Mesenchymal stem cell (in vitro differentiated cells and primary cell): ENCODE measurements at regions not wholly inside any gene's neighbourhood (a gene's known extent, or its start where the extent isn't known, plus 50 kb on each side); places are given as distances from the start of the nearest gene placed in this dataset.

Source experiments
- DNase-seq: peaks from one replicate; pipeline ENCODE4 v3.0.0-alpha.2; 2013
- H2AFZ ChIP-seq: one replicate; pipeline ENCODE4 v1.6.1; 2013; ENCODE audit warnings: low read depth, mild to moderate bottlenecking, control low read depth, inconsistent platforms, low read length, moderate library complexity
- H2AK5ac ChIP-seq: 2 replicates; pipeline ENCODE4 v1.6.1; 2013; ENCODE audit warnings: low read length, moderate library complexity, mild to moderate bottlenecking, inconsistent platforms; ENCODE audit not compliant: severe bottlenecking
- H2BK120ac ChIP-seq: one replicate; pipeline ENCODE4 v1.6.1; 2013; ENCODE audit warnings: low read depth, mild to moderate bottlenecking, inconsistent platforms, low read length, moderate library complexity
- H2BK12ac ChIP-seq, 2 experiments: one replicate each; pipeline ENCODE4 v1.6.1; 2013; ENCODE audit warnings: inconsistent platforms in 2 of 2, low read length in 2 of 2, mild to moderate bottlenecking in 2 of 2, moderate library complexity in 2 of 2, control low read depth in 1 of 2
- H2BK15ac ChIP-seq: one replicate; pipeline ENCODE4 v1.6.1; 2013; ENCODE audit warnings: mild to moderate bottlenecking, low read depth, inconsistent platforms; ENCODE audit not compliant: poor library complexity, severe bottlenecking
- H2BK5ac ChIP-seq: 2 replicates; pipeline ENCODE4 v1.6.1; 2013; ENCODE audit warnings: low read depth, mild to moderate bottlenecking, low read length, control low read depth, inconsistent platforms; ENCODE audit not compliant: poor library complexity, severe bottlenecking
- H3K14ac ChIP-seq, 2 experiments: one replicate each; pipeline ENCODE4 v1.6.1; 2013; ENCODE audit warnings: inconsistent platforms in 2 of 2, low read length in 2 of 2, control low read depth in 1 of 2, mild to moderate bottlenecking in 1 of 2, moderate library complexity in 1 of 2
- H3K18ac ChIP-seq, 2 experiments: one replicate each; pipeline ENCODE4 v1.6.1; 2013; ENCODE audit warnings: inconsistent platforms in 2 of 2, low read length in 2 of 2, control low read depth in 1 of 2, low read depth in 1 of 2, mild to moderate bottlenecking in 1 of 2
- H3K23ac ChIP-seq, 2 experiments: one replicate each; pipeline ENCODE4 v1.6.1; 2013; ENCODE audit warnings: inconsistent platforms in 2 of 2, low read length in 2 of 2, mild to moderate bottlenecking in 2 of 2, moderate library complexity in 2 of 2, control low read depth in 1 of 2
- H3K27ac ChIP-seq: 2 replicates; pipeline ENCODE4 v1.5.1; 2013; ENCODE audit warnings: mild to moderate bottlenecking, moderate library complexity, low read length, control low read depth, inconsistent platforms; ENCODE audit not compliant: poor library complexity, severe bottlenecking
- H3K27me3 ChIP-seq, 2 experiments: 2 replicates each; pipeline versions ENCODE4 v1.6.1 to v1.7.0; 2013; ENCODE audit warnings: low read length in 2 of 2, mild to moderate bottlenecking in 2 of 2, moderate library complexity in 2 of 2, control low read depth in 1 of 2, inconsistent platforms in 1 of 2; ENCODE audit not compliant: control insufficient read depth in 1 of 2, insufficient read depth in 1 of 2
- H3K36me3 ChIP-seq, 2 experiments: 2 replicates each; pipeline versions ENCODE4 v1.6.1 to v1.7.0; 2013; ENCODE audit warnings: low read length in 2 of 2, control low read depth in 1 of 2, inconsistent platforms in 1 of 2, low read depth in 1 of 2, mild to moderate bottlenecking in 1 of 2; ENCODE audit not compliant: insufficient read depth in 2 of 2, control insufficient read depth in 1 of 2
- H3K4ac ChIP-seq, 2 experiments: one replicate each; pipeline ENCODE4 v1.6.1; 2013; ENCODE audit warnings: inconsistent platforms in 2 of 2, low read length in 2 of 2, mild to moderate bottlenecking in 2 of 2, moderate library complexity in 2 of 2, control low read depth in 1 of 2, low read depth in 1 of 2
- H3K4me1 ChIP-seq: 2 replicates; pipeline ENCODE4 v1.6.1; 2013; ENCODE audit warnings: low read depth, low read length, control low read depth; ENCODE audit not compliant: control insufficient read depth, insufficient read depth
- H3K4me2 ChIP-seq: 2 replicates; pipeline ENCODE4 v1.6.1; 2013; ENCODE audit warnings: low read length, mild to moderate bottlenecking, inconsistent platforms; ENCODE audit not compliant: poor library complexity, severe bottlenecking
- H3K4me3 ChIP-seq, 2 experiments: 2 replicates each; pipeline versions ENCODE4 v1.5.1 to v1.7.0; 2013; ENCODE audit warnings: low read length in 2 of 2, mild to moderate bottlenecking in 2 of 2, control low read depth in 1 of 2, low read depth in 1 of 2; ENCODE audit not compliant: insufficient read depth in 1 of 2
- H3K79me1 ChIP-seq: replicated peaks from 2 replicates; pipeline ENCODE4 v1.6.1; 2013; ENCODE audit warnings: mild to moderate bottlenecking, control low read depth, low read length, inconsistent platforms; ENCODE audit not compliant: poor library complexity, severe bottlenecking
- H3K9ac ChIP-seq: 2 replicates; pipeline ENCODE4 v1.7.0; 2013; ENCODE audit warnings: mild to moderate bottlenecking, low read length, moderate library complexity
- H3K9me3 ChIP-seq: 2 replicates; pipeline ENCODE4 v1.7.0; 2013; ENCODE audit warnings: mild to moderate bottlenecking, low read length; ENCODE audit not compliant: control insufficient read depth
- H4K8ac ChIP-seq: one replicate; pipeline ENCODE4 v1.6.1; 2013; ENCODE audit warnings: inconsistent platforms, mild to moderate bottlenecking, low read length, moderate library complexity
- H4K91ac ChIP-seq: one replicate; pipeline ENCODE4 v1.6.1; 2013; ENCODE audit warnings: mild to moderate bottlenecking, low read length, inconsistent platforms
- WGBS: methylation state at CpG from one replicate; pipeline ENCODE4 v1.1.7; 2013; ENCODE audit warnings: mixed read lengths; 5-methylcytosine and 5-hydroxymethylcytosine counted together

DNA sequence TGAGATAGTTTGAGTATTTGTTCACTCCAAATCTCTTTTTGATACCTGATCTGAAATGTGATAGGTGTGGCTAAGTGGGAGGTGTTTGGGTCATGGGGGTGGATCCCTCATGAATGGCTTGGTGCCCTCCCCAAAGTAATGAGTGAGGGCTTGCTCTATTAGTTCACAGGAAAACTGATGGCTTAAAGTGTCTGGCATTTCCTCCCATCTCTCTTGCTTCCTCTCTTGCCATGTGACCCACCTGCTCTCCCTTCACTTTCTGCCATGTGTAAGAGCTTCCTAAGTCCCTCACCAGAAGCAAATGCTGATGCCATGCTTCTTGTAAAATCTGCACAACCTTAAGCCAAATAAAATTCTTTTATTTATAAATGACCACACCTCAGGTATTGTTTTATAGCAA lies 61.1 kb downstream of the MAD2L1 start:
- Histone ChIP-seq H3K4me2 (no peak overlapping the region), H3K4ac (no peak overlapping the region), H3K14ac (no peak overlapping the region), H3K27me3 (no peaks in the 10 kb centered on the region), H3K9ac (no peak overlapping the region), H3K27ac (no peak overlapping the region), H2BK120ac (no peak overlapping the region), H2BK12ac (no peak overlapping the region), H2AK5ac (no peak overlapping the region), H3K4me3 (no peak overlapping the region), H2BK15ac (no peak overlapping the region), H3K18ac (no peak overlapping the region), H3K23ac (no peak overlapping the region), H3K4me1 (no peaks in the 10 kb centered on the region), H2AFZ (no peak overlapping the region), H4K8ac (no peak overlapping the region), H3K36me3 (no peaks in the 10 kb centered on the region), H4K91ac (no peak overlapping the region), H3K79me1 (no peaks in the 10 kb centered on the region), H3K9me3 (no peaks in the 10 kb centered on the region), H2BK5ac (no peak overlapping the region)
- no peak for DNase-seq

DNA sequence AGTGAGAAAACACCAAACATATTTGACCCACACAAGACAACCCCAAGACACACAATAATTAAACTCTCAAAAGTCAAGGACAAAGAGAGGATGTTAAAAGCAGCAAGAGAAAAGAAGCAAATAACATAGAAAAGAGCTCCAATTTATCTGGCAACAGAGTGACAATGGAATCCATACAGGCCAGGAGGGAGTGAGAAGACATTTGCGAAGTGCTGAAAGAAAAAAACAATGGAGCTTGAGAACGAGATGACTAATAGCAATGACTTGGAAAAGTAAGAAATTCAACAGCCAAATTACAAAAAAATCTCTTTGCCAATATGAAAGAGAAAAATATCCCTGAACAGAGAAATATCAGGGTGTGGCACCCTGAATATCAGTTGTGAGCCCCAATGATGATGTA lies 61.6 kb downstream of the MAD2L1 start:
- H3K4me3 ChIP-seq = no peak overlapping the region
- H2BK120ac ChIP-seq = no peak overlapping the region
- H2BK12ac ChIP-seq = no peak overlapping the region
- H3K4ac ChIP-seq = no peak overlapping the region
- no peaks in the 10 kb centered on the region for H3K79me1 ChIP-seq
- H2AFZ ChIP-seq = no peak overlapping the region
- no peaks in the 10 kb centered on the region for H3K27me3 ChIP-seq
- H3K23ac ChIP-seq = no peak overlapping the region
- no peaks in the 10 kb centered on the region for H3K9me3 ChIP-seq
- no peak for DNase-seq
- no peak overlapping the region for H3K18ac ChIP-seq
- no peak overlapping the region for H4K8ac ChIP-seq
- no peak overlapping the region for H3K4me2 ChIP-seq
- H2AK5ac ChIP-seq = no peak overlapping the region
- no peaks in the 10 kb centered on the region for H3K4me1 ChIP-seq
- H3K14ac ChIP-seq = no peak overlapping the region
- H2BK15ac ChIP-seq = no peak overlapping the region
- H3K36me3 ChIP-seq = no peaks in the 10 kb centered on the region
- 100% methylated on average over 1 of the region's 2 CpGs for WGBS
- no peak overlapping the region for H4K91ac ChIP-seq
- no peak overlapping the region for H3K27ac ChIP-seq
- H3K9ac ChIP-seq = no peak overlapping the region
- no peak overlapping the region for H2BK5ac ChIP-seq

DNA sequence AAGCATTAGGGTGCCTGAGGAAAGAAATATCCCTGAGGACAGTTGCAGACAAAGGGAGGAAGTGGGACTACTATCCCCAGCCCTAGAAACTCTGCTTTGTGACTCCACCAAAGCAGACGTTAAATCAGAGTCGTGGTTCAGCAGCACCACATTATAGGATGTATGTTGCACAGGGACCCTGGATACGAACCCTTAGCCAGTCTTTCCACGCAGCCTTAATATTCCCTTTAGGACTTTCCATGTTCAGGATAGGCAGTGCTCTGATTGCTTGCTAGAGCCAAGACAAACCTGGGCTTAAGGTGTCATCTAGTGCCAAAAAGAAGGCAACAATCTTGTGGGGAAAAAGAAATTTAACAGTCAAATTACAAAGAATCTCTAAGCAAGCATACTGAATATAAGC lies 62.6 kb downstream of the MAD2L1 start:
- DNase-seq = no peak
- no peak overlapping the region for H2AK5ac ChIP-seq
- H3K23ac ChIP-seq = no peak overlapping the region
- no peaks in the 10 kb centered on the region for H3K79me1 ChIP-seq
- H3K18ac ChIP-seq = no peak overlapping the region
- no peak overlapping the region for H3K27ac ChIP-seq
- H3K27me3 ChIP-seq = no peaks in the 10 kb centered on the region
- H2BK12ac ChIP-seq = no peak overlapping the region
- no peak overlapping the region for H3K14ac ChIP-seq
- H3K4me1 ChIP-seq = no peaks in the 10 kb centered on the region
- H2BK120ac ChIP-seq = no peak overlapping the region
- no peaks in the 10 kb centered on the region for H3K36me3 ChIP-seq
- WGBS = 93% methylated on average over 4 of the region's 4 CpGs
- H3K4me2 ChIP-seq = no peak overlapping the region
- H2BK15ac ChIP-seq = no peak overlapping the region
- H2AFZ ChIP-seq = no peak overlapping the region
- H3K4ac ChIP-seq = no peak overlapping the region
- no peak overlapping the region for H2BK5ac ChIP-seq
- no peak overlapping the region for H4K91ac ChIP-seq
- no peaks in the 10 kb centered on the region for H3K9me3 ChIP-seq
- H3K4me3 ChIP-seq = no peak overlapping the region
- no peak overlapping the region for H3K9ac ChIP-seq
- no peak overlapping the region for H4K8ac ChIP-seq

DNA sequence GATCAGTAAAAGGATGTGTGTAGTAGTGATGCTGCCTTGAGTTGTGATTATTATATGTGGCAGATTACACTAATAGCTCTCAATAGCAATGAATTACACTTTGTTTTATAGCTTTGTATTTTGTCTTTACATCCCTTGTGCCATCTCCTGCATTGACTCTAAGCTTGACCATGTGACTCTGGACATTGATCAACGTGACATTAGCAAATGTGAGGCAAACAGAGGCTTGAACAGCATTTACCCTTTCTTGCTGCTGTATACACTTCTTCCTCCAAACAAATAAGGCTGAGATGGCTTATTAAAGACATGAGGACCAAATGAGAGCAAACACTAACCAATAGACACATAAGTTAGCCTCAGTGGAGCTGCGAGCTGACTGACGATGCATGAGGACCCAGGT lies 63.5 kb downstream of the MAD2L1 start:
- Histone ChIP-seq H3K9me3 (no peaks in the 10 kb centered on the region), H3K14ac (no peak overlapping the region), H3K4ac (no peak overlapping the region), H4K8ac (no peak overlapping the region), H3K27ac (no peak overlapping the region), H3K4me1 (no peaks in the 10 kb centered on the region), H3K18ac (no peak overlapping the region), H3K4me2 (no peak overlapping the region), H3K36me3 (no peaks in the 10 kb centered on the region), H2BK12ac (no peak overlapping the region), H2BK5ac (no peak overlapping the region), H2AK5ac (no peak overlapping the region), H2BK15ac (no peak overlapping the region), H3K79me1 (no peaks in the 10 kb centered on the region), H3K4me3 (no peak overlapping the region), H2BK120ac (no peak overlapping the region), H3K23ac (no peak overlapping the region), H3K9ac (no peak overlapping the region), H4K91ac (no peak overlapping the region), H3K27me3 (no peaks in the 10 kb centered on the region), H2AFZ (no peak overlapping the region)
- DNase-seq = no peak
- WGBS = 95% methylated on average over 3 of the region's 3 CpGs
